GM12892 (cell line): ENCODE measurements at regions not wholly inside any gene's neighbourhood (a gene's known extent, or its start where the extent isn't known, plus 50 kb on each side); places are given as distances from the start of the nearest gene placed in this dataset.
"Not testable (repeated sequence)": the region's sequence is repeated elsewhere in the genome, so short reads cannot be mapped to it uniquely, and the experiment has no call there.

Experiments
- POLR2A ChIP-seq: IDR thresholded peaks from 2 replicates; pipeline ENCODE4 v1.6.1; 2011; ENCODE audit warnings: low read depth, low read length, control low read depth
- POLR2AphosphoS5 ChIP-seq: IDR thresholded peaks from 2 replicates; pipeline ENCODE4 v1.6.1; 2011; ENCODE audit warnings: low read depth, low read length, control low read depth
- TAF1 ChIP-seq: IDR thresholded peaks from 2 replicates; pipeline ENCODE4 v1.6.1; 2011; ENCODE audit warnings: low read depth, mild to moderate bottlenecking, control low read depth, low read length, borderline replicate concordance

DNA sequence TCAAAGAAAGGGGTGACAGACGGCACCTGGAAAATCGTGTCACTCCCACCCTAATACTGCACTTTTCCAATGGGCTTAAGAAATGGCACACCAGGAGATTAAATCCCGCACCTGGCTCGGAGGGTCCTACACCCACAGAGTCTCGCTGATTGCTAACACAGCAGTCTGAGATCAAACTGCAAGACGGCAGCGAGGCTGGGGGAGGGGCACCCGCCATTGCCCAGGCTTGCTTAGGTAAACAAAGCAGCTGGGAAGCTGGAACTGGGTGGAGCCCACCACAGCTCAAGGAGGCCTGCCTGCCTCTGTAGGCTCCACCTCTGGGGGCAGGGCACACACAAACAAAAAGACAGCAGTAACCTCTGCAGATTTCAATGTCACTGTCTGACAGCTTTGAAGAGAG is 108.5 kb upstream of the SMARCAD1 start:
- not testable (repeated sequence) for TF ChIP-seq TAF1, POLR2AphosphoS5, POLR2A
